ENCODE measurements at regions not wholly inside any gene's neighbourhood (a gene's known extent, or its start where the extent isn't known, plus 50 kb on each side); places are given as distances from the start of the nearest gene placed in this dataset.

DNA sequence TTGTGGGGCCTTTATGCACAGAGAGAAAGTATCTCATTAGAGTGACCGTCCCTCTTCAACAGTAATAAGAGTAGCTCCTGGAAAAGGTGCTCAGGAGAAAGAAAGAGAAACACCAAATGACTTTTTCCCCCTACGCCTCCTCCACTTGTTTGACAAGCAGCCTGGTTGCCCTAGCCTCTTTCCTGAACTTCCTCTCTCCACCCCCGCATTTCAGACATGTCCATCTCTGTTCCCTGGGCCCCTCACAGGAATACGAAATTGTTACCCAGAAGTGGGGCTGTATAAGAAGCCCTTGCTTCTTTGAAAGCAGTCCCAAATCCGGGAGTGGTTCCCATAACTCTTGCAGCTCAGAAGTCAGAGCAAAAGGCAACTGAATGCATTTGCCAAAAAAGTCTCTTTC is 119.6 kb upstream of the ADO start:
- H3K27me3 ChIP-seq (ENCODE audit: insufficient read depth, low read length), result no peaks in the 10 kb centered on the region
- no peak overlapping the region for H3K4me3 ChIP-seq (ENCODE audit: insufficient read depth, low read length)
- no peak overlapping the region for H3K4me2 ChIP-seq (ENCODE audit: insufficient read depth, low read length)
- H4K20me1 ChIP-seq (ENCODE audit: insufficient read depth, low read length), result no peaks in the 10 kb centered on the region
- no peaks in the 10 kb centered on the region for H3K4me1 ChIP-seq (ENCODE audit: insufficient read depth, low read length)
- H3K9me3 ChIP-seq (ENCODE audit: low read depth, low read length), result no peaks in the 10 kb centered on the region
- H3K36me3 ChIP-seq (ENCODE audit: insufficient read depth, low read length), result no peaks in the 10 kb centered on the region
- H3K79me2 ChIP-seq (ENCODE audit: insufficient read depth, low read length), result no peaks in the 10 kb centered on the region
- TF ChIP-seq CTCF (IDR thresholded peaks at IDR 0.05; ENCODE audit: extremely low read depth, low read depth, low read length), result no peak
- DNase-seq (ENCODE audit: insufficient read length, low spot score, missing footprints), result no peak
- H3K27ac ChIP-seq (ENCODE audit: low read depth, low read length), result no peak overlapping the region
- no peak overlapping the region for H2AFZ ChIP-seq (ENCODE audit: low read length)

DNA sequence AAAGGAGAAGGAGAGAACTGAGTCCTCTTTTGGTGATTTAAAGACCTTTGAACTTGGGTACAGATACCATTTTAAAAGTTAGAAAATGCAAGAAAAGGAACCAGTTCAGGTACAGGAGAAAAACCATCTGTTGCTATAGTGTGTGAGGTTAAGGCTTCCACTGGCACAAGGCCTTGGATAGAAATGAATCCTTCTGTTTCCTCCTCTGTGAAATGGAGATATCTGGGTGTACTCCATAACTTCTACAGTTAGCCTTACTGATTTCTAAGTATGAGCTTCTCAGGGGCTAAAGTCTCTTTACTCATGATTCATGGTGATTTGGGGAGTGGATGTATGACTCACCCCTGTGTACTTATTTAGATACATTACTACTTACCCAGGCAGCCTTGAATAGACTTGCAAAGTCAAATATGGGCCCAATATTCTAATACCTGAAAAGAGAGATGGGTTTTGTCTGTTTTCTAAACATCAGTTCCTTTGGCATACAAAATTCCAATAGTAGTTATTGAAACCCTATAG is 117.2 kb upstream of the ADO start:
- peak; percentile 54 for DNase-seq (ENCODE audit: insufficient read length, low spot score, missing footprints)
- H3K4me3 ChIP-seq (ENCODE audit: insufficient read depth, low read length), result no peak overlapping the region

DNA sequence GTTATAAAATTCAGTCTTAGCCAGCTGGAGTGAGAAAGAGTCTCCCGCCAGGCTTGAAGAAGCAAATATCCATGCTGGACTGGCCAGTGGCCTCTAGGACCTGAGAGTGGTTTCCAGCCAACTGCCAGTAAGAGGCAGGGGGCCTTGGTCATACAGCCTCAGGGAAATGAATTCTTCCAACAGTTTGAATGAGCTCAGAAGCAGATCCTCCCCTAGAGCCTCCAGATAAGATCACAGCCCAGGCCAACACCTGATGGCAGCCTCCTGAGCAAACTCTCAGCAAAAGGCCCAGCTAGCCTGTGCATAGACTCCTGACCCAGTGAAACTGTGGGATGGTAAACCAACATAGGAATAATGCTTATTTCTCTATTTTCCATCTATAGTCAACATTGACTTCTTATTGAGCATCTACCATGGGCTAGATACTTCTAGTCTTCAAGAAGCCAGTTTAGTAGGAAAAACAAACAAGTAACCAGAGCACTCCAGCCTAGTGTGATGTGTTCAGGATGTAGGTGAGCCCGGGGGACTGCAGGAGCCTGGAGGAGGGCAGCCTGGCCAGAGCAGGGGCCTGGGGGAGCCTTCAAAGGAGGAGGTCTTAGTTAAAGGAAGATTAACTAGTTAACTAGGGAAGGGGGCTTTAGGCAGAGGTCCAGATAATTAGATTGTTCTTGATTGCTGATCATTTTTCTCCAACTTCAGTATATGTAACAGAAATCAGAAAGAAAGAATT is 115.4 kb upstream of the ADO start:
- no peak overlapping the region for H3K4me3 ChIP-seq (ENCODE audit: insufficient read depth, low read length)
- no peaks in the 10 kb centered on the region for H3K27me3 ChIP-seq (ENCODE audit: insufficient read depth, low read length)
- H3K36me3 ChIP-seq (ENCODE audit: insufficient read depth, low read length), result no peaks in the 10 kb centered on the region
- H3K79me2 ChIP-seq (ENCODE audit: insufficient read depth, low read length), result no peaks in the 10 kb centered on the region
- TF ChIP-seq CTCF (IDR thresholded peaks at IDR 0.05; ENCODE audit: extremely low read depth, low read depth, low read length), result no peak
- H3K4me2 ChIP-seq (ENCODE audit: insufficient read depth, low read length), result no peak overlapping the region
- no peak overlapping the region for H3K27ac ChIP-seq (ENCODE audit: low read depth, low read length)
- H3K9me3 ChIP-seq (ENCODE audit: low read depth, low read length), result no peaks in the 10 kb centered on the region
- no peaks in the 10 kb centered on the region for H4K20me1 ChIP-seq (ENCODE audit: insufficient read depth, low read length)
- no peak overlapping the region for H2AFZ ChIP-seq (ENCODE audit: low read length)
- DNase-seq (ENCODE audit: insufficient read length, low spot score, missing footprints), result no peak
- H3K4me1 ChIP-seq (ENCODE audit: insufficient read depth, low read length), result no peaks in the 10 kb centered on the region

More for the DNA sequence above, 117.2 kb upstream of the ADO start:
- no peaks in the 10 kb centered on the region for H3K9me3 ChIP-seq (ENCODE audit: low read depth, low read length)
- H3K4me1 ChIP-seq (ENCODE audit: insufficient read depth, low read length), result no peaks in the 10 kb centered on the region
- TF ChIP-seq CTCF (IDR thresholded peaks at IDR 0.05; ENCODE audit: extremely low read depth, low read depth, low read length), result no peak
- H4K20me1 ChIP-seq (ENCODE audit: insufficient read depth, low read length), result no peaks in the 10 kb centered on the region
- H2AFZ ChIP-seq (ENCODE audit: low read length), result no peak overlapping the region
- H3K79me2 ChIP-seq (ENCODE audit: insufficient read depth, low read length), result no peaks in the 10 kb centered on the region
- H3K4me2 ChIP-seq (ENCODE audit: insufficient read depth, low read length), result no peak overlapping the region
- no peaks in the 10 kb centered on the region for H3K27me3 ChIP-seq (ENCODE audit: insufficient read depth, low read length)
- H3K36me3 ChIP-seq (ENCODE audit: insufficient read depth, low read length), result no peaks in the 10 kb centered on the region
- H3K27ac ChIP-seq (ENCODE audit: low read depth, low read length), result no peak overlapping the region

DNA sequence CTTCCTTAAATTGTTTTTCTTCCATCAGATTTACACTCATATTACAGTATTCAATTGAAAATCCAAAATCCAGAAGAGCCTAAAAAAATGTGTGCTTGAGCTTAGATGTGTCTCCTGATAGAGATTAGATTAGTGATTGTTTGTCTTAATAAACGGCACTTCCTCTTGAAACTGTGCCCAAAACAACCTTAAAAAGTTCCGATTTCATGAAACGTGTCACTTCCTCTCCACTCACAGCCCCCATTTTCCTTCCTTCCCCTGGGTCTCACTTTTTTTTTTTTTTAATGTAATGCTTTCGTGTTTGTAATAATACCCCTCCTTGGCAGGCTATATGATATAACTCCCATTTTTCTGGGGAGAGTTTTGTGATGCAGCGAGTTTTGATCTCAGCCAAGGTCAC is 114.8 kb upstream of the ADO start:
- Histone ChIP-seq H3K27ac (ENCODE audit: low read depth, low read length) (no peak overlapping the region), H3K4me3 (ENCODE audit: insufficient read depth, low read length) (no peak overlapping the region), H3K27me3 (ENCODE audit: insufficient read depth, low read length) (no peaks in the 10 kb centered on the region), H3K9me3 (ENCODE audit: low read depth, low read length) (no peaks in the 10 kb centered on the region), H3K4me2 (ENCODE audit: insufficient read depth, low read length) (no peak overlapping the region), H2AFZ (ENCODE audit: low read length) (no peak overlapping the region), H4K20me1 (ENCODE audit: insufficient read depth, low read length) (no peaks in the 10 kb centered on the region), H3K36me3 (ENCODE audit: insufficient read depth, low read length) (no peaks in the 10 kb centered on the region), H3K4me1 (ENCODE audit: insufficient read depth, low read length) (no peaks in the 10 kb centered on the region), H3K79me2 (ENCODE audit: insufficient read depth, low read length) (no peaks in the 10 kb centered on the region)
- no peak for DNase-seq (ENCODE audit: insufficient read length, low spot score, missing footprints)
- TF ChIP-seq CTCF (IDR thresholded peaks at IDR 0.05; ENCODE audit: extremely low read depth, low read depth, low read length), result no peak
